GM12891 (cell line): ENCODE measurements at regions not wholly inside any gene's neighbourhood (a gene's known extent, or its start where the extent isn't known, plus 50 kb on each side); places are given as distances from the start of the nearest gene placed in this dataset.

ENCODE experiments used
- POLR2AphosphoS5 ChIP-seq: IDR thresholded peaks from 2 replicates; pipeline ENCODE4 v1.6.1; 2011; ENCODE audit warnings: low read depth, low read length, control low read depth
- POU2F2 ChIP-seq: IDR thresholded peaks from 2 replicates; pipeline ENCODE4 v1.6.1; 2011; ENCODE audit warnings: low read depth, mild to moderate bottlenecking, control low read depth, low read length, moderate library complexity

- TF ChIP-seq POLR2AphosphoS5 (no peak), POU2F2 (no peak)
Measured at GRCh38 chr9:2297771-2298170, 282.6 kb downstream of the SMARCA2 start.
